K562 (cell line): ENCODE measurements at regions not wholly inside any gene's neighbourhood (a gene's known extent, or its start where the extent isn't known, plus 50 kb on each side); places are given as distances from the start of the nearest gene placed in this dataset.

Source experiments
- HDAC3 ChIP-seq: fragments of 450-650 bp; IDR thresholded peaks from 2 replicates; pipeline ENCODE4 v1.6.1; 2018; ENCODE audit warnings: borderline replicate concordance, mild to moderate bottlenecking, moderate library complexity; ENCODE audit not compliant: partially characterized antibody
- HIVEP1 ChIP-seq: fragments of 250-450 bp; sonication (Bioruptor Pico); IDR thresholded peaks from 2 replicates; pipeline ENCODE4 v1.4.0; 2020; ENCODE audit warnings: mild to moderate bottlenecking
- KAT8 ChIP-seq: fragments of 450-650 bp; IDR thresholded peaks from 2 replicates; pipeline ENCODE4 v1.6.1; 2016; ENCODE audit warnings: low read depth, mild to moderate bottlenecking
- KDM1A ChIP-seq, 2 experiments: fragments of 450-650 bp; IDR thresholded peaks; 2 replicates each; pipeline ENCODE4 v1.6.1; 2016; ENCODE audit warnings: mild to moderate bottlenecking in 2 of 2
- NEUROD1 ChIP-seq: fragments of 150-350 bp; IDR thresholded peaks from 2 replicates; pipeline ENCODE4 v1.6.1; 2014; ENCODE audit warnings: borderline replicate concordance, low read length, low read depth; ENCODE audit not compliant: partially characterized antibody
- NR2C2 ChIP-seq, 2 experiments: fragments of 200-800 bp in 1 of 2; sonication (Bioruptor generic) in 1 of 2; sonication (generic) in 1 of 2; formaldehyde crosslinking in 1 of 2; IDR thresholded peaks; 2 replicates each; pipeline versions ENCODE4 v1.6.1 to v1.8.0; 2016 to 2022; ENCODE audit warnings: mild to moderate bottlenecking in 1 of 2, missing compliant biosample characterization in 1 of 2, missing genetic modification characterization in 1 of 2, missing genetic modification reagents in 1 of 2
- POLR2H ChIP-seq: IDR thresholded peaks from 2 replicates; pipeline ENCODE4 v1.6.1; 2016; ENCODE audit warnings: missing genetic modification characterization, low read depth, mild to moderate bottlenecking, control low read depth, missing compliant biosample characterization, moderate library complexity
- STAT5B ChIP-seq: fragments of 250-450 bp; sonication (Bioruptor Pico); IDR thresholded peaks from 2 replicates; pipeline ENCODE4 v1.8.0; 2021; ENCODE audit warnings: mild to moderate bottlenecking, inconsistent platforms
- TRIM28 ChIP-seq: fragments of 450-650 bp; IDR thresholded peaks from 2 replicates; pipeline ENCODE4 v1.6.1; 2017
- VEZF1 ChIP-seq: fragments of 200-800 bp; sonication (Bioruptor generic); IDR thresholded peaks from 2 replicates; pipeline ENCODE4 v1.6.1; 2017; ENCODE audit warnings: missing genetic modification characterization, missing compliant biosample characterization
- ZBTB11 ChIP-seq, 3 experiments: fragments of 200-800 bp in 1 of 3; fragments of 250-450 bp in 1 of 3; fragments of 450-650 bp in 1 of 3; sonication (Bioruptor Pico) in 1 of 3; sonication (Bioruptor generic) in 1 of 3; formaldehyde crosslinking in 1 of 3; IDR thresholded peaks; 2 replicates each; pipeline versions ENCODE4 v1.6.1 to v1.8.0; 2016 to 2022; ENCODE audit warnings: mild to moderate bottlenecking in 2 of 3, missing genetic modification characterization in 2 of 3, missing compliant biosample characterization in 1 of 3, moderate library complexity in 1 of 3
- ZBTB17 ChIP-seq: fragments of 450-650 bp; formaldehyde crosslinking; IDR thresholded peaks from 2 replicates; pipeline ENCODE4 v1.4.0; 2020; ENCODE audit warnings: mild to moderate bottlenecking
- ZNF140 ChIP-seq: fragments of 250-450 bp; sonication (Bioruptor Pico); IDR thresholded peaks from 2 replicates; pipeline ENCODE4 v1.8.0; 2021; ENCODE audit warnings: moderate library complexity, mild to moderate bottlenecking, inconsistent platforms
- ZNF197 ChIP-seq: fragments of 200-800 bp; sonication (Bioruptor generic); IDR thresholded peaks from 2 replicates; pipeline ENCODE4 v1.6.1; 2016; ENCODE audit warnings: low read depth, missing genetic modification characterization, missing compliant biosample characterization
- ZNF707 ChIP-seq: fragments of 250-450 bp; sonication (Bioruptor Pico); conservative IDR thresholded peaks from 2 replicates; pipeline ENCODE4 v1.8.0; 2022; ENCODE audit warnings: inconsistent platforms, mild to moderate bottlenecking, moderate library complexity
- TF ChIP-seq, protein P1 (sequence below): fragments of 200-800 bp; sonication (Bioruptor generic); IDR thresholded peaks from 2 replicates; pipeline ENCODE4 v1.6.1; 2016; ENCODE audit warnings: missing genetic modification characterization, missing compliant biosample characterization

DNA sequence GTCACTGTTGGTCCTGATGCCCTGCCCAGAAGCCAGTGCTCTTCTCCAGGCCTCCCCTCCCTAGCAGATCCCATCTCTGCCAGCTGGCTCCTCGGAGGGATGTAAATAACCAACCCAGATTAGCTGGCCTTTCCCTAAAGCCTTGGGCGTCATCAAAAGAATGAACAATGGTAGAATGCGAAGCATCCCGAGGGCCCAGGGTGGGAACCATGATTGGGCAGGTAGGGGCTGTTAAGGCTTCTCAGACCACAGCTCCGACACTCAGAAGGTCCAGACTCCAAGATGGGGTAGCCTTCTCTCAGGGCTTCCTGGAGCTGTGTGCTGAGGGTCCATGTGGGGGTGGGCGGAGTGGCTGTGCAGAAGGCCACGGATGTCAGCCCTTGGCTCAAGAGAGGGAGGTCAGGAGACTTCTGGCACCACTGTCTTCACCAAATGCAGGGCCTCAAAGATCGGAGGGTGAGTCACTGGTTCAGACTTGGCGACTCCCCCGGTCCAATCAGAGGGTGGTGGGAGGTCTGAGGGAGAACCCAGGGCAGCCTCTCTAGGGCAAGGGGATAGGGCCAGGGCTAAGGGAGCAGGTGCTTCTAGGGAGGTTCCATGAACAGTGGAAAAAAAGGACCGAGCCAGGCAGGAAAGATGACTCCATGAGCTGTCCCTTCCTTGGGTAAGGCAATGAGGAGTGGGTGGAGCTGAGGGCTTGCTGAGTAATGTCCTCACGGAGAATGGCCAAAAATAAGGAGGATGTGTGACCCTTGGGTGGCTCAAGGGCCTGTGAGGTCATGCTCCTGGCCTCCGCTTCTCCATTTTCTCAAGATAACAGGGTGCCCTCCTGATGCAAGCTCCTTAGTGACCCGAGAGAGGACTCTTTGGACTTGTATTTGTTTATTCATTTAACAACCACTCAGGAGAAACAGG is 58.4 kb upstream of the EPS8L3 start (continued):
- TF ChIP-seq HDAC3 (no peak), KDM1A (IDR thresholded peaks at IDR 0.05) (peak; percentile 64 to 73; a peak in 3 of 4 replicates), ZNF140 (CRISPR knock-in tag) (no peak), TRIM28 (peak; percentile 58; the same call in 1 of the 2 replicates), VEZF1 (CRISPR knock-in tag) (peak; percentile 55), NEUROD1 (peak; percentile 63), ZNF707 (CRISPR knock-in tag) (no peak), ZBTB17 (CRISPR knock-in tag) (peak; percentile 57), POLR2H (no peak), ZBTB11 (CRISPR knock-in tag; IDR thresholded peaks at IDR 0.05) (peak in 1 of 3 experiments; percentile 79; a peak in 2 of 6 replicates), NR2C2 (CRISPR knock-in tag; IDR thresholded peaks at IDR 0.05) (peak; percentile 86), NR2C2 (tag; IDR thresholded peaks at IDR 0.05) (peak; percentile 96), STAT5B (CRISPR knock-in tag) (no peak), KAT8 (no peak), HIVEP1 (peak; percentile 90), ZNF197 (CRISPR knock-in tag) (peak; percentile 96)
- TF ChIP-seq, protein P1, sequence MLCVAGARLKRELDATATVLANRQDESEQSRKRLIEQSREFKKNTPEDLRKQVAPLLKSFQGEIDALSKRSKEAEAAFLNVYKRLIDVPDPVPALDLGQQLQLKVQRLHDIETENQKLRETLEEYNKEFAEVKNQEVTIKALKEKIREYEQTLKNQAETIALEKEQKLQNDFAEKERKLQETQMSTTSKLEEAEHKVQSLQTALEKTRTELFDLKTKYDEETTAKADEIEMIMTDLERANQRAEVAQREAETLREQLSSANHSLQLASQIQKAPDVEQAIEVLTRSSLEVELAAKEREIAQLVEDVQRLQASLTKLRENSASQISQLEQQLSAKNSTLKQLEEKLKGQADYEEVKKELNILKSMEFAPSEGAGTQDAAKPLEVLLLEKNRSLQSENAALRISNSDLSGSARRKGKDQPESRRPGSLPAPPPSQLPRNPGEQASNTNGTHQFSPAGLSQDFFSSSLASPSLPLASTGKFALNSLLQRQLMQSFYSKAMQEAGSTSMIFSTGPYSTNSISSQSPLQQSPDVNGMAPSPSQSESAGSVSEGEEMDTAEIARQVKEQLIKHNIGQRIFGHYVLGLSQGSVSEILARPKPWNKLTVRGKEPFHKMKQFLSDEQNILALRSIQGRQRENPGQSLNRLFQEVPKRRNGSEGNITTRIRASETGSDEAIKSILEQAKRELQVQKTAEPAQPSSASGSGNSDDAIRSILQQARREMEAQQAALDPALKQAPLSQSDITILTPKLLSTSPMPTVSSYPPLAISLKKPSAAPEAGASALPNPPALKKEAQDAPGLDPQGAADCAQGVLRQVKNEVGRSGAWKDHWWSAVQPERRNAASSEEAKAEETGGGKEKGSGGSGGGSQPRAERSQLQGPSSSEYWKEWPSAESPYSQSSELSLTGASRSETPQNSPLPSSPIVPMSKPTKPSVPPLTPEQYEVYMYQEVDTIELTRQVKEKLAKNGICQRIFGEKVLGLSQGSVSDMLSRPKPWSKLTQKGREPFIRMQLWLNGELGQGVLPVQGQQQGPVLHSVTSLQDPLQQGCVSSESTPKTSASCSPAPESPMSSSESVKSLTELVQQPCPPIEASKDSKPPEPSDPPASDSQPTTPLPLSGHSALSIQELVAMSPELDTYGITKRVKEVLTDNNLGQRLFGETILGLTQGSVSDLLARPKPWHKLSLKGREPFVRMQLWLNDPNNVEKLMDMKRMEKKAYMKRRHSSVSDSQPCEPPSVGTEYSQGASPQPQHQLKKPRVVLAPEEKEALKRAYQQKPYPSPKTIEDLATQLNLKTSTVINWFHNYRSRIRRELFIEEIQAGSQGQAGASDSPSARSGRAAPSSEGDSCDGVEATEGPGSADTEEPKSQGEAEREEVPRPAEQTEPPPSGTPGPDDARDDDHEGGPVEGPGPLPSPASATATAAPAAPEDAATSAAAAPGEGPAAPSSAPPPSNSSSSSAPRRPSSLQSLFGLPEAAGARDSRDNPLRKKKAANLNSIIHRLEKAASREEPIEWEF = peak; percentile 83; the same call in 1 of the 2 replicates
